KOPT-K1 (cell line): ENCODE measurements at regions not wholly inside any gene's neighbourhood (a gene's known extent, or its start where the extent isn't known, plus 50 kb on each side); places are given as distances from the start of the nearest gene placed in this dataset.

ENCODE experiments used
- H3K27ac ChIP-seq: fragments of 200-600 bp; sonication (generic); 2 replicates; pipeline ENCODE4 v1.5.1; 2016; ENCODE audit warnings: antibody characterized with exemption, mild to moderate bottlenecking, low read depth, low read length; ENCODE audit not compliant: poor library complexity, severe bottlenecking
- H3K36me3 ChIP-seq: fragments of 200-600 bp; sonication (generic); 2 replicates; pipeline ENCODE4 v1.5.1; 2017; ENCODE audit warnings: antibody characterized with exemption, mild to moderate bottlenecking, low read length, moderate library complexity; ENCODE audit not compliant: insufficient read depth
- H3K9me3 ChIP-seq: fragments of 200-600 bp; sonication (generic); 2 replicates; pipeline ENCODE4 v1.5.1; 2017; ENCODE audit warnings: antibody characterized with exemption, low read length, mild to moderate bottlenecking; ENCODE audit not compliant: insufficient read depth, poor library complexity, severe bottlenecking

GRCh38 chr11:134745456-134745855 lies 333.4 kb upstream of the B3GAT1 start:
- no peak overlapping the region for H3K27ac ChIP-seq
- peaks cover 20% of the 10 kb centered on the region for H3K9me3 ChIP-seq
- no peaks in the 10 kb centered on the region for H3K36me3 ChIP-seq

GRCh38 chr11:134743820-134744195 lies 331.8 kb upstream of the B3GAT1 start:
- H3K27ac ChIP-seq: peak overlapping the region; percentile 40
- H3K36me3 ChIP-seq: no peaks in the 10 kb centered on the region
- H3K9me3 ChIP-seq: peaks cover 13% of the 10 kb centered on the region

DNA sequence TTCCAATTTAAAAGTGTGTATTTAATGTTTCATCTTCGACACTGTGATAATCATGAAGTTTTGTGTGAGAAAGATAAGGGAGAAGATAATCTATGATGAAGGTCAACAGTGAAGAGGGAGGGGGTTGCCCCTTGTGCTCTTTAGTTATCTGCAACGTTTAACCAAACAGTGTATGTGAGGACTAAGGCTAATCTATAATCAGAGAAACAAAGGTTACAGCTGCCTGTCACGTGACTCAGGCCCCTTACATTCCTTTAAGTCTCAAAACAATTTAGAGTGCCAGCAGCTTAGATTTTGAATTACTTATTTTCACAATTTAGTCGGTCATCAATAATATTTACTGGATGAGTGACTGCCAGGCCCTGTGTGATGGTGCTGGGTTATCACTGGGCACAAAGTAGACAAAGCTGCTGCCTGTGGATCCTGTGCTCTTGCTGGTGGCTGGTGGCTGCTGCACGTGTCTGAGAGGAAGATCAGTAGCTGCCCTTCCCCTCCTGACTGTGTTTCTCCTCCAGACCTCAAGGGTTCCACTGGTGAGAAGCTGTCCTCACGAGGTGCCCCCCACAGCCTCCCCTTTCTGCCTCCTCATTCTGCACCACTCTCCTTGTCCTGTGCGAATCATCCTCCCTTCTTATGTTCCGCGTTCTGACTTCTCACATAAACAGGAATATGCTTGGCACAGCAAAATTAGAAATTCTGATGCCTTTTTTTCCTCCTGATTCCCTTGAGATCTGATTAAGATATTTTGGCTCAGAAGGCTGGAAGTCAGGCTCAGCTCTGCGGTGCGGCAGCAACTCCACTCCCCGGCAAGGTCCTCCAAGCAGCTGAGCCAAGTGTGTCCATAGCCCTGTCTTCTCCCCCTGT lies 331.1 kb upstream of the B3GAT1 start:
- Histone ChIP-seq H3K27ac (peak overlapping the region; percentile 40), H3K9me3 (peaks cover 7% of the 10 kb centered on the region)

GRCh38 chr11:134742224-134742612 lies 330.2 kb upstream of the B3GAT1 start:
- H3K9me3 ChIP-seq: no peaks in the 10 kb centered on the region
- H3K27ac ChIP-seq: peak overlapping the region; percentile 54
- no peaks in the 10 kb centered on the region for H3K36me3 ChIP-seq

More for the DNA sequence above, 331.1 kb upstream of the B3GAT1 start:
- H3K36me3 ChIP-seq: no peaks in the 10 kb centered on the region

DNA sequence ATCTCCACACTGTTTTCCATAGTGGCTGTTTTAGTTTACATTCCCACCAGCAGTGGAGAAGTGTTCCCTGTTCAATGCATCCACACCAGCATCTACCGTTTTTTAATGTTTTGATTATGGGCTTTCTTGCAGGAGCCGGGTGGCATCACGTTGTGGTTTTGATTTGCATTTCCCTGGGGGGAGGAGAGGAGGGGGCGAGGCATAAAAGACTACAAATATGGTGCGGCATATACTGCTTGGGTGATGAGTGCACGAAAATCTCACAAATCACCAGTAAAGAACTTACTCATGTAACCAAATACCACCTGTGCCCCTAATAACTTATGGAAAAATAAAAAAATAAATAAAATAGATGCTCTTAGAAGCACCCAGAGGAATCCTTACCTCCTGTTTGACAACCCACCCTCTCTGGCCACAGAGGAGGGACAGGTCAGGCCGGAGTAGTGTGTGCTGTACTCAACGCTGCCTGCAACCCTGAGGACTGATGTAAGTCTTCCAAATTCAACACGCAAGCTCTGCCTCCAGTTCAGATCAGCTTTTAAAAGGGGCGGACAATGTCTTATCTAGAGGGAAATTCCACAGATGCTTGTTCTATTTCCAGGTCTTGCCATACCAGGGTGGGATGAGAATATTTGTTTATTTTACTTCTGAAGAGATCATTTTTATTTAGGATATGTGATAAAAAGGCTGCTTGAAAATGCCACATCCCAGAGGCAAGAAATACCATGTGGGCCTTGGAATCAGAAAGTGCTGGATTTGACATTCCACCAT lies 329.6 kb upstream of the B3GAT1 start:
- Histone ChIP-seq H3K27ac (peak overlapping the region; percentile 54), H3K36me3 (no peaks in the 10 kb centered on the region), H3K9me3 (no peaks in the 10 kb centered on the region)

- no peaks in the 10 kb centered on the region for H3K9me3 ChIP-seq
- peak overlapping the region; percentile 54 for H3K27ac ChIP-seq
- no peaks in the 10 kb centered on the region for H3K36me3 ChIP-seq
These were observed 328.7 kb upstream of the B3GAT1 start for GRCh38 chr11:134740590-134741261.

DNA sequence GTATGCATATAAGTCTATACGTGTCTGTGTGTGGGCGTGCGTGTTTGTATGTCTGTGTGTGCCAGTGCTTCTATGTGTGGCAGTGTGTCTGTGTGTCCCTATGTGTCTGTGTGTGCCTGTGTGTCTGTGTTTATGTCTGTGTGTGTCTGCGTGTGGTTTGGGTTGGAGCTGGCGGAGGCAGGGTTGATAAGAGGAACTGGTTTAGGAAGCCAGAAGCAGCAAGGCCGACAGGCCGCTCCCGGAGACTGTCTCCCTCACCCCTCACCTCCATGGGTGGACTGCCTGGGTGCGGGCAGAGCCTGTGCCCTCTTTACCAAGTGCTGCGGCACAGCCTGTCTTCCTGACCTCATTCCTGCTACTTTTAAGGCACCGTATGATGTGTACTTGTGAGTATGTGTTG lies 327.1 kb upstream of the B3GAT1 start:
- no peaks in the 10 kb centered on the region for H3K9me3 ChIP-seq
- no peaks in the 10 kb centered on the region for H3K36me3 ChIP-seq
- H3K27ac ChIP-seq: no peak overlapping the region

GRCh38 chr11:134738581-134738980 lies 326.5 kb upstream of the B3GAT1 start:
- H3K9me3 ChIP-seq: no peaks in the 10 kb centered on the region
- H3K27ac ChIP-seq: no peak overlapping the region
- H3K36me3 ChIP-seq: no peaks in the 10 kb centered on the region

GRCh38 chr11:134737563-134738510 lies 325.8 kb upstream of the B3GAT1 start:
- no peaks in the 10 kb centered on the region for H3K36me3 ChIP-seq
- no peak overlapping the region for H3K27ac ChIP-seq
- H3K9me3 ChIP-seq: no peaks in the 10 kb centered on the region

DNA sequence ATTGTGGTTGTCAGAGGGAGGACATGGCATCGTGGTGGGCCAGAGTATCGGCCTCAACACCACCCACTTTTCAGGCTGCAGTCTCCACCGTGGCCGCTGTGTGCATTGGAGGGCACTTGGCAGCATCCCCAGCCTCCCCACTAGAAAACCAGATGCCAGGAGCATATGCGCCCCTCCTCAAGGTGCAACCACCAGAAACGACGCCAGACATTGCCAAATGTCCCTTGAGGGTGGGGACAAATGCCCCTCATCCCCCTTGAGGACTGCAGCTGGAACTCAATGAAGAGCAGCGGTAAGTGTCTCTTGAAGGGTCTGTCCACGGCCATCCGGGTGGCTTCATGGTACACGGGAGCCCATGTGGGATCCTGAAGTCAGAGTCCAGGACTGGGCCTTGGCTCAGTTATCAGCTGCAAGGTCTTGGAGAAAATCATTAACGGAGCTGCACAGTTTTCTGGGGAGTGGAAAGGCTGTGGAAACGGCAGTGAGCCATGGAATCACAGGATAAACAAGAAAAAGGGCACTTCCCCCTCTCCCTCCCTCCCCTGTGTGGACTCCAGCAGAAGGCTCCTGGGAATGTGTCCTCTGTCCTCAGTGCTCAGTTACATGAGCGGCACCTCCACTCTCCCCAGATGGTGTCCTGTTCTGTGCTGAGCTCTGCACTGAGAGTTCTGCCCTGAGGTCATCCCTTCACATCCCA lies 324.4 kb upstream of the B3GAT1 start:
- H3K9me3 ChIP-seq: no peaks in the 10 kb centered on the region
- H3K27ac ChIP-seq: no peak overlapping the region
- H3K36me3 ChIP-seq: no peaks in the 10 kb centered on the region

DNA sequence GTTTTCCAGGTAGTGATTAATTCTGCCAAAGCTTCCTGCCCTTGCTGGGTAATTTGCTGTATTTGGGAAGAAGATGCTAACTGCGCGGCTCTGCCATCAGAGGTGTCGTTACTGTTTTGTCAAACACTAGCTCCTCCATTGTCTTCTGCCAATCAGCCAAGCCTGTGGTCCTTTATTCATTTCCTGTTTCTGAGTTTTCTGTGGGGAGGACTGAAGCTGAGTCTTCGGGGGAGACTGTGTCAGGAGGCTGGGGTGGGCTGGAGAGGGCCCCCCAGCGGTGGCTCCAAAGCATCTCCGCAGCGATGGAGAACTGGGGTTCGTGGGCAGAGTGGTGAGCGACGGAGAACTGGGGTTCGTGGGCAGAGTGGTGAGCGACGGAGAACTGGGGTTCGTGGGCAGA lies 322.9 kb upstream of the B3GAT1 start:
- no peaks in the 10 kb centered on the region for H3K9me3 ChIP-seq
- peak overlapping the region; percentile 41 for H3K27ac ChIP-seq
- H3K36me3 ChIP-seq: no peaks in the 10 kb centered on the region

GRCh38 chr11:134734141-134734845 lies 322.3 kb upstream of the B3GAT1 start:
- no peaks in the 10 kb centered on the region for H3K36me3 ChIP-seq
- H3K9me3 ChIP-seq: no peaks in the 10 kb centered on the region
- H3K27ac ChIP-seq: peak overlapping the region; percentile 41

- H3K27ac ChIP-seq: peak overlapping the region; percentile 41
These were observed 321.6 kb upstream of the B3GAT1 start for GRCh38 chr11:134733646-134734045.

More at GRCh38 chr11:134733646-134734045, 321.6 kb upstream of the B3GAT1 start:
- no peaks in the 10 kb centered on the region for H3K36me3 ChIP-seq
- no peaks in the 10 kb centered on the region for H3K9me3 ChIP-seq
